ENCODE measurements at regions not wholly inside any gene's neighbourhood (a gene's known extent, or its start where the extent isn't known, plus 50 kb on each side); places are given as distances from the start of the nearest gene placed in this dataset.

GRCh38 chr3:190252080-190252479 is 70.2 kb downstream of the CLDN1 start:
- H3K27me3 ChIP-seq (ENCODE audit: control insufficient read depth, insufficient read depth, low read length), result no peaks in the 10 kb centered on the region
- TF ChIP-seq CTCF (IDR thresholded peaks at IDR 0.05; ENCODE audit: insufficient read depth, low read length, poor library complexity, severe bottlenecking), result no peak
- no peak overlapping the region for H3K4me3 ChIP-seq (ENCODE audit: low read depth, low read length)
- DNase-seq (ENCODE audit: low read depth), result no peak
- H3K36me3 ChIP-seq (ENCODE audit: control insufficient read depth, insufficient read depth, low read length), result no peaks in the 10 kb centered on the region

- TF ChIP-seq CTCF (IDR thresholded peaks at IDR 0.05; ENCODE audit: insufficient read depth, low read length, poor library complexity, severe bottlenecking), result no peak
- no peak overlapping the region for H3K4me3 ChIP-seq (ENCODE audit: low read depth, low read length)
- H3K36me3 ChIP-seq (ENCODE audit: control insufficient read depth, insufficient read depth, low read length), result no peaks in the 10 kb centered on the region
- DNase-seq (ENCODE audit: low read depth), result no peak
- H3K27me3 ChIP-seq (ENCODE audit: control insufficient read depth, insufficient read depth, low read length), result no peaks in the 10 kb centered on the region
Observed at GRCh38 chr3:190249414-190249813, 72.8 kb downstream of the CLDN1 start.

GRCh38 chr3:190242147-190242546 is 80.1 kb downstream of the CLDN1 start:
- H3K27me3 ChIP-seq (ENCODE audit: control insufficient read depth, insufficient read depth, low read length), result no peaks in the 10 kb centered on the region
- no peak overlapping the region for H3K4me3 ChIP-seq (ENCODE audit: low read depth, low read length)
- DNase-seq (ENCODE audit: low read depth), result no peak
- TF ChIP-seq CTCF (IDR thresholded peaks at IDR 0.05; ENCODE audit: insufficient read depth, low read length, poor library complexity, severe bottlenecking), result no peak
- H3K36me3 ChIP-seq (ENCODE audit: control insufficient read depth, insufficient read depth, low read length), result no peaks in the 10 kb centered on the region

- H3K36me3 ChIP-seq (ENCODE audit: control insufficient read depth, insufficient read depth, low read length), result no peaks in the 10 kb centered on the region
- no peak overlapping the region for H3K4me3 ChIP-seq (ENCODE audit: low read depth, low read length)
- DNase-seq (ENCODE audit: low read depth), result no peak
- H3K27me3 ChIP-seq (ENCODE audit: control insufficient read depth, insufficient read depth, low read length), result no peaks in the 10 kb centered on the region
- no peak for TF ChIP-seq CTCF (IDR thresholded peaks at IDR 0.05; ENCODE audit: insufficient read depth, low read length, poor library complexity, severe bottlenecking)
Observed at GRCh38 chr3:190239325-190239724, 82.9 kb downstream of the CLDN1 start.

GRCh38 chr3:190238871-190239270 is 83.4 kb downstream of the CLDN1 start:
- Histone ChIP-seq H3K4me3 (ENCODE audit: low read depth, low read length) (no peak overlapping the region), H3K27me3 (ENCODE audit: control insufficient read depth, insufficient read depth, low read length) (no peaks in the 10 kb centered on the region), H3K36me3 (ENCODE audit: control insufficient read depth, insufficient read depth, low read length) (no peaks in the 10 kb centered on the region)
- no peak for DNase-seq (ENCODE audit: low read depth)
- no peak for TF ChIP-seq CTCF (IDR thresholded peaks at IDR 0.05; ENCODE audit: insufficient read depth, low read length, poor library complexity, severe bottlenecking)

GRCh38 chr3:190234621-190235020 is 87.6 kb downstream of the CLDN1 start:
- no peak for DNase-seq (ENCODE audit: low read depth)
- Histone ChIP-seq H3K27me3 (ENCODE audit: control insufficient read depth, insufficient read depth, low read length) (no peaks in the 10 kb centered on the region), H3K36me3 (ENCODE audit: control insufficient read depth, insufficient read depth, low read length) (no peaks in the 10 kb centered on the region), H3K4me3 (ENCODE audit: low read depth, low read length) (no peak overlapping the region)
- TF ChIP-seq CTCF (IDR thresholded peaks at IDR 0.05; ENCODE audit: insufficient read depth, low read length, poor library complexity, severe bottlenecking), result no peak

Measured in kidney epithelial cell (primary cell).